PC-9 (cell line): ENCODE measurements at regions not wholly inside any gene's neighbourhood (a gene's known extent, or its start where the extent isn't known, plus 50 kb on each side); places are given as distances from the start of the nearest gene placed in this dataset.

Source experiments
- BruUV-seq: library from RNA; stranded (reverse); fragments of 400-500 nt; replicated peaks from 2 replicates; lab custom pipeline; 2021; lab: Mats Ljungman, UMichigan
- CTCF ChIA-PET: fragments of 300-600 bp; sonication (Branson Sonifier 250); formaldehyde crosslinking; loops from one replicate; lab custom pipeline; 2022; ENCODE audit warnings: antibody characterized with exemption; lab: Charles Lee
- POLR2A ChIA-PET: fragments of 300-600 bp; sonication (Branson Sonifier 250); formaldehyde crosslinking; loops from one replicate; lab custom pipeline; 2022; ENCODE audit warnings: antibody characterized with exemption; ENCODE audit not compliant: unreplicated experiment; lab: Charles Lee
- DNase-seq, 2 experiments: peaks; one replicate each; pipeline versions ENCODE4 v3.0.0 to v3.0.0-alpha.2; 2015 to 2022; ENCODE audit warnings: mixed read lengths in 1 of 2
- H2AFZ ChIP-seq: fragments of 200-600 bp; sonication (generic); 2 replicates; pipeline ENCODE4 v1.8.1; 2017; ENCODE audit warnings: antibody characterized with exemption
- H3F3A ChIP-seq: fragments of 200-600 bp; sonication (generic); 2 replicates; pipeline ENCODE4 v1.8.1; 2017; ENCODE audit warnings: antibody characterized with exemption, mild to moderate bottlenecking, low read depth; ENCODE audit not compliant: insufficient read depth
- H3K27ac ChIP-seq: fragments of 200-600 bp; sonication (generic); 2 replicates; pipeline ENCODE4 v1.6.1; 2016; ENCODE audit warnings: mixed run types
- H3K27me3 ChIP-seq: fragments of 200-600 bp; sonication (generic); 2 replicates; pipeline ENCODE4 v1.6.1; 2016; ENCODE audit warnings: low read depth, mixed run types; ENCODE audit not compliant: insufficient read depth
- H3K36me3 ChIP-seq: fragments of 200-600 bp; sonication (generic); 2 replicates; pipeline ENCODE4 v1.6.1; 2016; ENCODE audit warnings: low read depth, mixed run types
- H3K4me1 ChIP-seq: fragments of 200-600 bp; sonication (generic); replicated peaks from 2 replicates; pipeline ENCODE4 v1.6.1; 2016; ENCODE audit warnings: mixed run types; ENCODE audit not compliant: insufficient read depth
- H3K4me2 ChIP-seq: fragments of 200-600 bp; sonication (generic); 2 replicates; pipeline ENCODE4 v1.6.1; 2017; ENCODE audit warnings: mixed run types
- H3K4me3 ChIP-seq: fragments of 200-600 bp; sonication (generic); 2 replicates; pipeline ENCODE4 v1.6.1; 2016; ENCODE audit warnings: mixed run types
- H3K79me2 ChIP-seq: fragments of 200-600 bp; sonication (generic); 2 replicates; pipeline ENCODE4 v1.6.1; 2017; ENCODE audit warnings: low read depth, mixed run types
- H3K9me2 ChIP-seq: fragments of 200-600 bp; sonication (generic); 2 replicates; pipeline ENCODE4 v1.8.1; 2017; ENCODE audit warnings: mild to moderate bottlenecking; ENCODE audit not compliant: insufficient read depth
- H3K9me3 ChIP-seq: fragments of 200-600 bp; sonication (generic); 2 replicates; pipeline ENCODE4 v1.8.1; 2016; ENCODE audit warnings: low read depth; ENCODE audit not compliant: insufficient read depth
- H4K20me1 ChIP-seq: fragments of 200-600 bp; sonication (generic); 2 replicates; pipeline ENCODE4 v1.8.1; 2017; ENCODE audit not compliant: insufficient read depth
- CTCF ChIP-seq: fragments of 200-600 bp; sonication (generic); conservative IDR thresholded peaks from 2 replicates; pipeline ENCODE4 v1.6.1; 2017; ENCODE audit warnings: mixed run types, antibody characterized with exemption, mild to moderate bottlenecking, moderate library complexity
- EZH2 ChIP-seq: fragments of 200-600 bp; sonication (generic); IDR thresholded peaks from 2 replicates; pipeline ENCODE4 v1.8.0; 2017; ENCODE audit warnings: antibody characterized with exemption, low read depth
- intact Hi-C: fragments of 100-400 bp; cut with micrococcal nuclease; formaldehyde crosslinking; loops from one replicate; pipeline ENCODE4 v1.10.0; 2022; ENCODE audit not compliant: unreplicated experiment

GRCh38 chr4:108346818-108347210 is 178.1 kb upstream of the LEF1 start:
- Histone ChIP-seq H3K4me2 (no peak overlapping the region), H3K27me3 (no peaks in the 10 kb centered on the region), H3K4me1 (no peaks in the 10 kb centered on the region), H3K79me2 (no peaks in the 10 kb centered on the region), H3K4me3 (no peak overlapping the region), H2AFZ (no peak overlapping the region), H4K20me1 (no peaks in the 10 kb centered on the region), H3K27ac (no peak overlapping the region), H3K36me3 (no peaks in the 10 kb centered on the region), H3K9me3 (no peaks in the 10 kb centered on the region), H3F3A (no peaks in the 10 kb centered on the region), H3K9me2 (no peaks in the 10 kb centered on the region)
- DNase-seq, result no peak
- intact Hi-C loops, result no loop called here
- TF ChIP-seq EZH2, result no peak
- no peak for TF ChIP-seq CTCF
- CTCF ChIA-PET, result no interaction called here
- BruUV-seq, result no TSS peak
- POLR2A ChIA-PET, result no interaction called here

DNA sequence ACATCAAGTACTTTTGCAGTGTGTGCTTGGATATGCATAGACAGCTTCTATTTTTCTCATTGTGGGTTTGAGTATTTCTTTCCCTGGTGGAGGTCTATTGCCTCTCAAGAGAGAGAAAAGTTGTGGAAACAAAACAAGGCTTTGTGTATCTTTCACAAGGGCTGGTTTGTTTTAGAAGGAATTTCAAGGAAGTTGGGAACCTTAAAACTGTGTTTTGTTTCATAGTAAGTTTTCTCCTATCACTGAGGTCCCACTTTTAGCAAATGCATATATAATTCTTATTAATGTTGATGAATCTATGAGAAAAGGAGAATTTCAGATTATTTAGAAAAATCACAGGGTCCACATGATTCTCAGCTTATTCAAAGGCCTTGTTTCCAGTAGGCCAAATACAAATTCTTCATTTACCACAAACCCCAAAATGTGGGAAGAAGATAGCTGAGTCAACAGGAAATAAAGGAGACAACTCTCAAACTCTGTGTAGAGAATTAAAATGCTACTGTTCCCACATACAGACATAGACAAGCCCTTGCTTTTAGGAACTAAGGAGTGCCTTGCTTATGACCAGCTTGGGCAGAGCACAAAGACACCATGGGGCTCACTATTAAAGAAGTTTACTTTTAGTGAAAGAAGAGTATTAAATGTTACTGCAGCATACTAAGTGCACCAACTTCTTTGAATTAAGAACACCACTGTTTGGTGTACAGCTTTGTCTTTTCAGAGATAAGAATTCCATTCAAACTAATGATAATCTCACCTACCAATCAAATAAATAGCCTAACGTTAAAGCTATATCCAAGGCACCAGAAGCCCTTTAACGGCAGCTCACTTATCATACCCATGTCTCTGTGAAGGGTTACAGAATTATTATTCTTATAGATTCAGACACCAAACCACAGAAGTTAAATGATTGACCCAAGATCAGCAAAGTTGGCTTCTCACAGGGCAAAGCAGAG is 177.4 kb upstream of the LEF1 start:
- Histone ChIP-seq H3K9me2 (no peaks in the 10 kb centered on the region), H2AFZ (no peak overlapping the region), H3K4me2 (no peak overlapping the region), H3K4me3 (no peak overlapping the region), H3K27ac (no peak overlapping the region), H3K36me3 (no peaks in the 10 kb centered on the region), H3K9me3 (no peaks in the 10 kb centered on the region), H3K27me3 (no peaks in the 10 kb centered on the region), H4K20me1 (no peaks in the 10 kb centered on the region), H3F3A (no peaks in the 10 kb centered on the region), H3K4me1 (no peaks in the 10 kb centered on the region), H3K79me2 (no peaks in the 10 kb centered on the region)
- intact Hi-C loops, result no loop called here
- BruUV-seq, result no TSS peak
- CTCF ChIA-PET, result no interaction called here
- no peak for DNase-seq
- POLR2A ChIA-PET, result no interaction called here
- no peak for TF ChIP-seq EZH2
- no peak for TF ChIP-seq CTCF

DNA sequence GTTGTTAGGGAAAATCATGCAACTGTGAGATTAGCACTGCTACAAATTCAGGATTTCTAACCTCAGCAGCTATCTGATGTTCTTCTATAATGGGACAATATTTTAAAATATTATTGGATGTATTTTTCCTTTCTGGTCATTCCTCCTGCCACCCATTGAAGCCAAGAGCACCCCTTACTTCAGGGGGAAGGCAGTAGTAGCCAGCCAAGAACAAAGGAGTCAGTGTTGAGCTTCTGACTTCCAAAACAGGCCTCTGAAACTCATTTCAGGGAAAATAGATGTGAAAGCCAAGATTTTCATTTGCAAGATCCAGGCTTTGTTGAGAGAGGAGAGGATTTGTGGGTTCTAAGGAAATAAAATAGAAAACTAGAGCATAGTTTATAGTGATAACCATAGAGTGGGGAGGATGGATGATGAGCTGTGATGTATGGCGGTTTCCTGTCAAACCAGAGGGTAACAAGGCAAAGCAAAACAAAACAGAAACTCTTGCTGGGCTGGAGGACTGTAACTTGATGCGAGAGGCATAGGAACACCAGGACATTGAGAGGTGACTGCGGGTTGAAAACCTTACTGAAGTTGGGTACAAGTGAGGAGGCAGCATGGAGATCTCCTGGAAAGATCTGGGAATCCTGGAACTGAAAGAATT is 173.7 kb upstream of the LEF1 start:
- TF ChIP-seq CTCF (no peak), EZH2 (no peak)
- H3K4me2 ChIP-seq, result no peak overlapping the region
- H3K4me3 ChIP-seq, result no peak overlapping the region
- ChIA-PET POLR2A (no interaction called here), CTCF (no interaction called here)
- no peaks in the 10 kb centered on the region for H3K9me3 ChIP-seq
- H3K4me1 ChIP-seq, result no peaks in the 10 kb centered on the region
- no peaks in the 10 kb centered on the region for H4K20me1 ChIP-seq
- DNase-seq, result no peak
- H3K27ac ChIP-seq, result no peak overlapping the region
- intact Hi-C loops, result no loop called here
- H3K27me3 ChIP-seq, result no peaks in the 10 kb centered on the region
- H3F3A ChIP-seq, result no peaks in the 10 kb centered on the region
- no peaks in the 10 kb centered on the region for H3K9me2 ChIP-seq
- no peak overlapping the region for H2AFZ ChIP-seq
- no TSS peak for BruUV-seq
- no peaks in the 10 kb centered on the region for H3K36me3 ChIP-seq
- no peaks in the 10 kb centered on the region for H3K79me2 ChIP-seq
